Sigmoid colon (tissue), 6 donors: ENCODE measurements at regions not wholly inside any gene's neighbourhood (a gene's known extent, or its start where the extent isn't known, plus 50 kb on each side); places are given as distances from the start of the nearest gene placed in this dataset.

Experiments used
- DNase-seq: peaks from one replicate; pipeline ENCODE4 v3.0.0-alpha.2; 2019
- H3K27ac ChIP-seq, 4 donors: fragments of 200-600 bp; sonication (generic); one replicate each; pipeline ENCODE4 v1.5.1; 2016 to 2019; ENCODE audit warnings: mild to moderate bottlenecking in 1 of 4
- H3K27me3 ChIP-seq, 3 donors: fragments of 200-600 bp; sonication (generic); one replicate each; pipeline ENCODE4 v1.5.1; 2019; ENCODE audit warnings: mild to moderate bottlenecking in 1 of 3
- H3K36me3 ChIP-seq, 4 donors: fragments of 200-600 bp; sonication (generic); one replicate each; pipeline ENCODE4 v1.5.1; 2016 to 2019
- H3K4me1 ChIP-seq, 4 donors: fragments of 200-600 bp; sonication (generic); one replicate each; pipeline ENCODE4 v1.5.1; 2017 to 2019
- H3K4me3 ChIP-seq, 4 donors: fragments of 200-600 bp; sonication (generic); one replicate each; pipeline ENCODE4 v1.5.1; 2017 to 2019; ENCODE audit warnings: mild to moderate bottlenecking in 2 of 4, moderate library complexity in 1 of 4
- H3K9me3 ChIP-seq, 4 donors: fragments of 200-600 bp in 3 of 4; sonication (generic) in 3 of 4; one replicate each; pipeline versions ENCODE4 v1.5.1 to v1.6.1; 2013 to 2019
- EP300 ChIP-seq, 4 donors: sonication (generic); formaldehyde crosslinking; IDR thresholded peaks; one replicate each; pipeline ENCODE4 v1.6.1; 2017; ENCODE audit warnings: antibody characterized with exemption in 4 of 4
- POLR2A ChIP-seq, 2 donors: fragments of 450-650 bp; IDR thresholded peaks; one replicate each; pipeline ENCODE4 v1.6.1; 2016; ENCODE audit warnings: antibody characterized with exemption in 2 of 2, mild to moderate bottlenecking in 2 of 2, moderate library complexity in 2 of 2
- POLR2AphosphoS5 ChIP-seq, 4 donors: sonication (generic); formaldehyde crosslinking; IDR thresholded peaks; one replicate each; pipeline ENCODE4 v1.6.1; 2017; ENCODE audit warnings: antibody characterized with exemption in 4 of 4
- WGBS, 2 donors: extraction: QIAGEN DNeasy Blood & Tissue Kit; methylation state at CpG; one replicate each; pipeline ENCODE4 v1.1.7; 2013; 5-methylcytosine and 5-hydroxymethylcytosine counted together
- intact Hi-C: fragments of 100-400 bp; cut with DNase I; formaldehyde crosslinking; loops from one replicate; pipeline ENCODE4 v1.15.1; 2023
- TF ChIP-seq, protein P1 (sequence below), 4 experiments: fragments of 450-650 bp in 3 of 4; fragments of 200-600 bp in 1 of 4; IDR thresholded peaks; one replicate each; pipeline ENCODE4 v1.5.1; 2016 to 2019; ENCODE audit warnings: antibody characterized with exemption in 4 of 4, mild to moderate bottlenecking in 3 of 4, moderate library complexity in 2 of 4
- donor health status: healthy with polysubstance abuse.
- donor health status: healthy.

DNA sequence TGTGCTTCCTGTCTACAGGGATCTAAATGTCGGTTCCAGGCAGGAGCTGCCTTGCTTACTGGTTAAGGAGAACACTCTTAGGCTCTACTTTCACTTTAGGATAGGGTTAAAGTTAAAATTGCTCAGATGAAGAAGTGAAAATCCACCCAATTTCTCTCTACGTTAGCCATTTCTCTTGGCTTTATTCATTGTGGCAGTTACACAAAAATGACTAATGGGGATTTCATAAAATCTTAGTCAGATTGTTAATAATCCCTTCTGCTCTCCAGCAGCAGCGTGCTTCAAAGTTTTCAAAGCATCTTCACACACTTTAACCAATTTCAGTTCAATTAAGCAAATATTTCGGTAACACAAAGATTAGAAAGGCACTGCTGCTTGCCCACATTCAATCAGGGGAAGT lies 58.4 kb upstream of the RCN1 start:
- TF ChIP-seq EP300 (IDR thresholded peaks at IDR 0.05) = no peak
- no peak for TF ChIP-seq POLR2A (IDR thresholded peaks at IDR 0.05)
- no peak for TF ChIP-seq POLR2AphosphoS5 (IDR thresholded peaks at IDR 0.05)
- TF ChIP-seq, protein P1, sequence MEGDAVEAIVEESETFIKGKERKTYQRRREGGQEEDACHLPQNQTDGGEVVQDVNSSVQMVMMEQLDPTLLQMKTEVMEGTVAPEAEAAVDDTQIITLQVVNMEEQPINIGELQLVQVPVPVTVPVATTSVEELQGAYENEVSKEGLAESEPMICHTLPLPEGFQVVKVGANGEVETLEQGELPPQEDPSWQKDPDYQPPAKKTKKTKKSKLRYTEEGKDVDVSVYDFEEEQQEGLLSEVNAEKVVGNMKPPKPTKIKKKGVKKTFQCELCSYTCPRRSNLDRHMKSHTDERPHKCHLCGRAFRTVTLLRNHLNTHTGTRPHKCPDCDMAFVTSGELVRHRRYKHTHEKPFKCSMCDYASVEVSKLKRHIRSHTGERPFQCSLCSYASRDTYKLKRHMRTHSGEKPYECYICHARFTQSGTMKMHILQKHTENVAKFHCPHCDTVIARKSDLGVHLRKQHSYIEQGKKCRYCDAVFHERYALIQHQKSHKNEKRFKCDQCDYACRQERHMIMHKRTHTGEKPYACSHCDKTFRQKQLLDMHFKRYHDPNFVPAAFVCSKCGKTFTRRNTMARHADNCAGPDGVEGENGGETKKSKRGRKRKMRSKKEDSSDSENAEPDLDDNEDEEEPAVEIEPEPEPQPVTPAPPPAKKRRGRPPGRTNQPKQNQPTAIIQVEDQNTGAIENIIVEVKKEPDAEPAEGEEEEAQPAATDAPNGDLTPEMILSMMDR (IDR thresholded peaks at IDR 0.05) = no peak
- H3K4me3 ChIP-seq = no peak overlapping the region
- H3K27ac ChIP-seq = no peak overlapping the region
- WGBS, 2 donors = 55 to 68% methylated on average over 4 of the region's 4 CpGs
- no peaks in the 10 kb centered on the region for H3K4me1 ChIP-seq
- intact Hi-C loops = no loop called here
- no peaks in the 10 kb centered on the region for H3K9me3 ChIP-seq
- no peaks in the 10 kb centered on the region for H3K36me3 ChIP-seq
- H3K27me3 ChIP-seq = peaks cover 0 to 9% (median 0%) of the 10 kb centered on the region in 3 donors
- no peak for DNase-seq

DNA sequence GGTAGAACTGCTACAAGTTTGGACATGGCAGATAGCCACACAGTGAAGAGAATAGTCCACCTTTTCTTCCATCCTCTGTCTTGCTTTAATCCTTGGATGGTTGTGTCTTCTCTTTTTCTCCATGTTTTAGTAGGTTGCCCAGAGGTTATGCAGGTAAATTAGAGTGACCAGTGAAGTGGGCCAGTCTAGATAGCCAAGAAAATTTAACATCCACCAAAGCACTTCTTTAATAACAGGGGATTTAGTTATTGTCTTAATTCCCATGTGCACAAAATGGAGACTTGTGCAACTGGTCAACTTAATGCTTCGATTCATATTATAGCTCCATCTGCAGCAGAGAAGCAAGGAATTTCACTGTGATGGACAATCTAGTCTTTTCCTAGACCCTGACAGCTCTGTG lies 58.8 kb upstream of the RCN1 start:
- TF ChIP-seq POLR2AphosphoS5 (IDR thresholded peaks at IDR 0.05) (no peak), EP300 (IDR thresholded peaks at IDR 0.05) (no peak), POLR2A (IDR thresholded peaks at IDR 0.05) (no peak)
- TF ChIP-seq, protein P1 (IDR thresholded peaks at IDR 0.05) = no peak
- intact Hi-C loops = no loop called here
- Histone ChIP-seq H3K27ac (no peak overlapping the region), H3K36me3 (no peaks in the 10 kb centered on the region), H3K9me3 (no peaks in the 10 kb centered on the region), H3K27me3 (peaks cover 0 to 9% (median 0%) of the 10 kb centered on the region in 3 donors), H3K4me3 (no peak overlapping the region), H3K4me1 (no peaks in the 10 kb centered on the region)
- DNase-seq = no peak
- 80 to 89% methylated on average over 1 of the region's 1 CpG for WGBS, 2 donors

DNA sequence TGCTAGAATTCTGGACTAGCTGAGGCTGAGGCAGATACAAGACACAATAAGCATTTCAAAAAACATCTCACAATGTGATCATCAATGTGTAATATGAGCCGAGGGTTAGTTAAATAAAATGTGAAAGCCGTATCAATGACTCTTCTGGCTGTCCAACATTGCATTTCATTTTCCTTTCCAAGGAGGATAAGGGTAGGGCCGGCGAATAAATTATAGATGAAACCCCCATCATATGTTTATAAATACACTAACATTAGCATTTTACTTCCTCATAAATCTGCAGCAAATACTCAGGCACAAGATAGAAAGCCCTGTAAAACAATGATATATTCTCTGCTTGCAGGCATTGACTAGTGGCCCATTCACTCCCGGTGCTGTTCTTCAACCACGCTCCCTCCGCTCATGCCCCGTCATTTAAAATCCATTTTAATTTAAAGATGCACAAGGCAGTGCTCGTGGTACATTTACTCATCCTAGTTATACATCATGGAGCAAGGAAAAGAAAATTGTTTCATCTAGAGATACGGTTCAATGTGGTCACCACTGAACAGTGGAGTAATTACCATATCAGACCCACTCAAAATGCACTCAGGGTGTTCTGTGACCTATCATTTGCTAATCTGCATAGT lies 59.9 kb upstream of the RCN1 start:
- Histone ChIP-seq H3K9me3 (no peaks in the 10 kb centered on the region), H3K4me3 (no peak overlapping the region), H3K27ac (no peak overlapping the region), H3K4me1 (no peaks in the 10 kb centered on the region), H3K36me3 (no peaks in the 10 kb centered on the region), H3K27me3 (peaks cover 0 to 9% (median 0%) of the 10 kb centered on the region in 3 donors)
- 79 to 83% methylated on average over 10 of the region's 10 CpGs for WGBS, 2 donors
- TF ChIP-seq EP300 (IDR thresholded peaks at IDR 0.05) (no peak), POLR2A (IDR thresholded peaks at IDR 0.05) (no peak), POLR2AphosphoS5 (IDR thresholded peaks at IDR 0.05) (no peak)
- TF ChIP-seq, protein P1 (IDR thresholded peaks at IDR 0.05) = no peak
- intact Hi-C loops = no loop called here
- DNase-seq = no peak

DNA sequence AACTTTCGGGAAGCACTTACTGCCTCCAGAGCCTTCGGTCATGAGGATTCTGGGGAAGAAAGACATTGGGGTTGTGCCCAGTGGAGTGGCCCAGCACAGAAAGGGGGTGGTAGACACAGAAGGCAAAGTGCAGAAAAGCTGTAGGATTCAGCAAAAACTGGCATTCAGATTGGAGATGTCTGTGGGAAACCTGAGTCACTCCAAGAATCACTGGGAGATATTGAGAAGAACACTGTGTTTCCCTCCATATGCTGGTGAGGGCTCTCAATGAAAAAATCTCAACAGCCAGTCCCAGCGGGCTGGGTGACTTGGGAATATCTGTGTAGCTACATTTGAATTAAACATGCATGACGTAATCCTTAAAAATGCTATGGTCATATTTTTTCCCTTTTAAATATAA lies 61.2 kb upstream of the RCN1 start:
- Histone ChIP-seq H3K4me1 (no peaks in the 10 kb centered on the region), H3K36me3 (no peaks in the 10 kb centered on the region), H3K27ac (no peak overlapping the region), H3K9me3 (no peaks in the 10 kb centered on the region), H3K4me3 (no peak overlapping the region), H3K27me3 (peaks cover 0 to 9% (median 0%) of the 10 kb centered on the region in 3 donors)
- intact Hi-C loops = no loop called here
- 86 to 90% methylated on average over 4 of the region's 4 CpGs for WGBS, 2 donors
- DNase-seq = no peak
- TF ChIP-seq POLR2AphosphoS5 (IDR thresholded peaks at IDR 0.05) (no peak), EP300 (IDR thresholded peaks at IDR 0.05) (no peak), POLR2A (IDR thresholded peaks at IDR 0.05) (no peak)
- TF ChIP-seq, protein P1 (IDR thresholded peaks at IDR 0.05) = no peak

DNA sequence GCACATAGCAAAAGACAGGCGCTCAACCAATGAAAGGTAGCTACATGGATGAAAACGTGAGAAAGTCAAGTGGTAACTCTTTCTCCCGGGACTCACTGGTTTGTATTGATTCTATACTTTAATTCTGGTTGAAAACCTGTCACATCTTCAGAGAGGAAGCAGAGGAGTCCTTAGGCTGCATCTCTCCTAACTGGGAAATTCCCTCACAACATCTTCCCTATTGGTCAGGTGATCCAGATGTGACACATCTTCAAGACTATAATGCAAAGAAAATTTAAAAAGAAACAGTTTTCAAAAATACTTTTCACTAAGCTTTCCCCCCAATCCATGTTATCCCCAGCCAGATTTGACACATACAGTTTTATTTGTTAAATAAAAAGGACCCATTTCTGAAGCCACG lies 62.7 kb upstream of the RCN1 start:
- intact Hi-C loops = no loop called here
- Histone ChIP-seq H3K36me3 (no peaks in the 10 kb centered on the region), H3K27me3 (peaks cover 0 to 9% (median 0%) of the 10 kb centered on the region in 3 donors), H3K27ac (no peak overlapping the region), H3K4me3 (no peak overlapping the region), H3K9me3 (no peaks in the 10 kb centered on the region), H3K4me1 (no peaks in the 10 kb centered on the region)
- DNase-seq = no peak
- 83 to 84% methylated on average over 4 of the region's 4 CpGs for WGBS, 2 donors
- TF ChIP-seq EP300 (IDR thresholded peaks at IDR 0.05) = no peak
- no peak for TF ChIP-seq POLR2A (IDR thresholded peaks at IDR 0.05)
- no peak for TF ChIP-seq POLR2AphosphoS5 (IDR thresholded peaks at IDR 0.05)
- TF ChIP-seq, protein P1 (IDR thresholded peaks at IDR 0.05) = no peak
